ENCODE measurements at regions not wholly inside any gene's neighbourhood (a gene's known extent, or its start where the extent isn't known, plus 50 kb on each side); places are given as distances from the start of the nearest gene placed in this dataset.
"Not testable (repeated sequence)": the region's sequence is repeated elsewhere in the genome, so short reads cannot be mapped to it uniquely, and the experiment has no call there.

DNA sequence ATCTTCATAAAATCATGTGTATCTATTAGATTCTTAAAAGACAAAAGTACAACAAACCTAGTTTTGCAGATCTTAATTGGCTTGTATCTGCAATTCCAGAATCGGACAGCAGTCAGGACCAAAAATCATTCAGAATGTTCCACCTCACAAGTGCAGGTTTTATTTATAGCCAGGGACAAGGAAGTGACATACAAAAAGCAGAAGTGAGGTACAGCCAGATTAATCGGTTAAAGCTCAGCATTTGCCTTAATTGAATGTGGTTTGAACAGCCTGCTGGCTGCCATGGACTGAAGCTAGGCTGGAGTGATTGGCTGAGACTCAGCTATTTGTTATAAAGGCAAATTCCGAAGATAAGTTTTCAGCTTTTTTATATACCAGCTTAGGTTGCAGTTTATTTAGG lies 932.6 kb downstream of the C4orf33 start:
- ChIA-PET CTCF (no interaction called here), POLR2A (no interaction called here)
- Histone ChIP-seq H3K4me3 (ENCODE audit: low read depth, low read length) (no peak overlapping the region), H3K36me3 (ENCODE audit: control insufficient read depth, insufficient read depth, low read length) (no peaks in the 10 kb centered on the region), H3K27me3 (ENCODE audit: control insufficient read depth, insufficient read depth, low read length) (no peaks in the 10 kb centered on the region)
- TF ChIP-seq, protein P1, sequence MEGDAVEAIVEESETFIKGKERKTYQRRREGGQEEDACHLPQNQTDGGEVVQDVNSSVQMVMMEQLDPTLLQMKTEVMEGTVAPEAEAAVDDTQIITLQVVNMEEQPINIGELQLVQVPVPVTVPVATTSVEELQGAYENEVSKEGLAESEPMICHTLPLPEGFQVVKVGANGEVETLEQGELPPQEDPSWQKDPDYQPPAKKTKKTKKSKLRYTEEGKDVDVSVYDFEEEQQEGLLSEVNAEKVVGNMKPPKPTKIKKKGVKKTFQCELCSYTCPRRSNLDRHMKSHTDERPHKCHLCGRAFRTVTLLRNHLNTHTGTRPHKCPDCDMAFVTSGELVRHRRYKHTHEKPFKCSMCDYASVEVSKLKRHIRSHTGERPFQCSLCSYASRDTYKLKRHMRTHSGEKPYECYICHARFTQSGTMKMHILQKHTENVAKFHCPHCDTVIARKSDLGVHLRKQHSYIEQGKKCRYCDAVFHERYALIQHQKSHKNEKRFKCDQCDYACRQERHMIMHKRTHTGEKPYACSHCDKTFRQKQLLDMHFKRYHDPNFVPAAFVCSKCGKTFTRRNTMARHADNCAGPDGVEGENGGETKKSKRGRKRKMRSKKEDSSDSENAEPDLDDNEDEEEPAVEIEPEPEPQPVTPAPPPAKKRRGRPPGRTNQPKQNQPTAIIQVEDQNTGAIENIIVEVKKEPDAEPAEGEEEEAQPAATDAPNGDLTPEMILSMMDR (IDR thresholded peaks at IDR 0.05; ENCODE audit: insufficient read depth, low read depth, low read length): no peak
- no peak for DNase-seq (ENCODE audit: low read depth)

DNA sequence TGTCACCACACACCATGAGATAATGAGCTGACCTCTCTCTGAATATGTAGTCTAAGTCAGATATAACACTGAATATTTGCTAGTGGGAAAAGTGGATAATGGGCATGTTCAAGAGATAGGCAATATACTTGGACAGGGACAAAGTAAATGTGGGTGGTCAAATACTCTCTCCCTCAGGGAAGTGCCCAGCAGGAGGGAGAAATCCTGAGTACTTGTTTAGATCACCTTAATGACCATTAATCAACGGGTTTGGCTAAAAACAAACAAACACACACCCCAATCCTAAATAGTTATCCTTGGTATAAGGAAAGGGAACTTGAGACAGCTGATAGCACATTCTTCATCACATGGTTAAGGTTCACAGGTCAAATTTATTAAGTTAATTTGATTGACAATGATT lies 933.5 kb downstream of the C4orf33 start:
- no peaks in the 10 kb centered on the region for H3K36me3 ChIP-seq (ENCODE audit: control insufficient read depth, insufficient read depth, low read length)
- TF ChIP-seq, protein P1 (IDR thresholded peaks at IDR 0.05; ENCODE audit: insufficient read depth, low read depth, low read length): no peak
- CTCF ChIA-PET: no interaction called here
- no peak overlapping the region for H3K4me3 ChIP-seq (ENCODE audit: low read depth, low read length)
- H3K27me3 ChIP-seq (ENCODE audit: control insufficient read depth, insufficient read depth, low read length): no peaks in the 10 kb centered on the region
- POLR2A ChIA-PET: no interaction called here
- no peak for DNase-seq (ENCODE audit: low read depth)

DNA sequence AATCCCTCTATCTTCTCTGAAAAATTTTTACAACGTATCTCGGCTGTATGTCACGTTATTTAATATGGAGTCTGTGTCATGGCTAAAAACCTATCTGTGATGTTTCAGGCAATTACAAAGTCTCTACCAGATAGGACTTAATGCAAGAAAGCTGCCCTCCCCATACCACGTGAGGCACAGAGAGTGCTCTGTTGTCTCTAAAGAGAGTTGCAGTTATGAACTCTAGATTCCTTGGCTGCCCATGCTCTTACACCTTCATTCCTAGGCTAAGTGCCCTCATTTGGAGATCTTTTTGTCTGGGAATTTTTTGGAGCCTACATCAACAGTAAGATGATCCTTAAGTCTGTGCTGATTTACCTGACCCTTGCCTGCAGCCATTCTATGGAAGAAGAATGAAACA lies 935.9 kb downstream of the C4orf33 start:
- POLR2A ChIA-PET: no interaction called here
- Histone ChIP-seq H3K4me3 (ENCODE audit: low read depth, low read length) (no peak overlapping the region), H3K36me3 (ENCODE audit: control insufficient read depth, insufficient read depth, low read length) (no peaks in the 10 kb centered on the region), H3K27me3 (ENCODE audit: control insufficient read depth, insufficient read depth, low read length) (no peaks in the 10 kb centered on the region)
- CTCF ChIA-PET: no interaction called here
- TF ChIP-seq, protein P1 (IDR thresholded peaks at IDR 0.05; ENCODE audit: insufficient read depth, low read depth, low read length): no peak
- no peak for DNase-seq (ENCODE audit: low read depth)

DNA sequence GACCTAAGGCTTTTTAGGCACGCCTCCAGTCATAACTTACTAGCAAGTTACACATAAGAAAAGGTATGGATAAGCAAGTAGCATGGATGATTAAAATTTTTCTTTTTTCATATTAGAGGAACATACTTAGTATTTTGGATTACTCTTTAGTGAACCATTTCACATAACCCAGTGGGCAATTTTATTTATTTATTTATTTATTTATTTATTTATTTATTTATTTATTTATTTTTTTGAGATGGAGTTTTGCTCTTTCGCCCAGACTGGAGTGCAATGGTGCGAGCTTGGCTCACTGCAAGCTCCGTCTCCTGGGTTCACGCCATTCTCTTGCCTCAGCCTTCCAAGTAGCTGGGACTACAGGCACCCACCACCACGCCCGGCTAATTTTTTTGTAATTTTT lies 937.7 kb downstream of the C4orf33 start:
- POLR2A ChIA-PET; H3K27me3 ChIP-seq (ENCODE audit: control insufficient read depth, insufficient read depth, low read length); CTCF ChIA-PET; H3K36me3 ChIP-seq (ENCODE audit: control insufficient read depth, insufficient read depth, low read length); H3K4me3 ChIP-seq (ENCODE audit: low read depth, low read length); DNase-seq (ENCODE audit: low read depth): not testable (repeated sequence)

DNA sequence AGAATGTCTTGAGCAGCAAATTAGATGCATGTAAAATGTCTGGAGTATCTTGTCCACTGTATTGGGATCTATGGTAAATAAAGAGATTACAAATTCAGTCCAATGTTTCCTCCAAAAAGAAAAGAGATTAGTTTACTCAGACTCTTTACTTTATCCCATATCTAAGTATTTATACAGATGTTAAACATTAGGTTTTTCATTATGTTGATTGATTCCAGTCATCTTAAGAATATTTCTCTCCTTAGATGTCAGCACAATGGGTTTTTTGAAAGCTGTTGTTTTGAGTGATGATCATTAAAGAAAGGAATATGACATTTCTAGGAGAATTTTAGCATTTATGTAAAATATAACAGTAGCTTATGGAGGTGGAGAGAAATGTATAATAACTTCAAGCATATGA lies 938.9 kb downstream of the C4orf33 start:
- POLR2A ChIA-PET: no interaction called here
- TF ChIP-seq, protein P1 (IDR thresholded peaks at IDR 0.05; ENCODE audit: insufficient read depth, low read depth, low read length): no peak
- no peak overlapping the region for H3K4me3 ChIP-seq (ENCODE audit: low read depth, low read length)
- CTCF ChIA-PET: no interaction called here
- no peaks in the 10 kb centered on the region for H3K36me3 ChIP-seq (ENCODE audit: control insufficient read depth, insufficient read depth, low read length)
- no peak for DNase-seq (ENCODE audit: low read depth)
- H3K27me3 ChIP-seq (ENCODE audit: control insufficient read depth, insufficient read depth, low read length): no peaks in the 10 kb centered on the region

DNA sequence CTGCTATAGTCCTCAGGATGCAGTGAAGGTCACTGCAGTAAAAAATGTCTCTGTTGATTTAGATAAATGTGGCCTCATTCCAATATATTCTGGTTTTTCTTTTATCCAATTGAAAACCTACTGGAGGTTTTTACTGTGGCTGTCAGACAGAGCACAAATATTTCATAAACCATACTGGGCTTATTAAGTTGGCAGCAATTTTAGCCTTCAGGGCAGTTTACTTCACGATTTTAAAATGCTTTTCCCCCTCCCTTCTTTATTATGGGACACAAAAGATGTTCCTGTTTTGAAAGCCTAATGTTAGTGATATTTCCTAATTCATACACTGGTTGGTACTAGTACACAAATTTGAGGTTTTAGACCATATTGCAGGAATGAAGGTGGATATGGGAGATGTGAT lies 939.4 kb downstream of the C4orf33 start:
- DNase-seq (ENCODE audit: low read depth): no peak

DNA sequence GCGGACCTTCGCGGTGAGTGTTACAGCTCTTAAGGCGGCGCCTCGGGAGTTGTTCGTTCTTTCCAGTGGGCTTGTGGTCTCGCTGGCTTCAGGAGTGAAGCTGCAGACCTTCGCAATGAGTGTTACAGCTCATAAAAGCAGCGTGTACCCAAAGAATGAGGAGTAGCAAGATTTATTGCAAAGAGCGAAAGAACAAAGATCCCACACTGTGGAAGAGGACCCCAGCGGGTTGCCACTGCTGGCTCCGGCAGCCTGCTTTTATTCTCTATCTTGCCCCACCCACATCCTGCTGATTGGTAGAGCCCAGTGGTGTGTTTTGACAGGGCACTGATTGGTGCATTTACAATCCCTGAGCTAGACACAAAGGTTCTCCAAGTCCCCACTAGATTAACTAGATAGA lies 941.9 kb downstream of the C4orf33 start:
- POLR2A ChIA-PET; H3K4me3 ChIP-seq (ENCODE audit: low read depth, low read length); CTCF ChIA-PET; H3K36me3 ChIP-seq (ENCODE audit: control insufficient read depth, insufficient read depth, low read length); H3K27me3 ChIP-seq (ENCODE audit: control insufficient read depth, insufficient read depth, low read length); DNase-seq (ENCODE audit: low read depth): not testable (repeated sequence)

More for the DNA sequence above, 939.4 kb downstream of the C4orf33 start:
- Histone ChIP-seq H3K27me3 (ENCODE audit: control insufficient read depth, insufficient read depth, low read length) (no peaks in the 10 kb centered on the region), H3K4me3 (ENCODE audit: low read depth, low read length) (no peak overlapping the region), H3K36me3 (ENCODE audit: control insufficient read depth, insufficient read depth, low read length) (no peaks in the 10 kb centered on the region)
- ChIA-PET CTCF (no interaction called here), POLR2A (no interaction called here)
- TF ChIP-seq, protein P1 (IDR thresholded peaks at IDR 0.05; ENCODE audit: insufficient read depth, low read depth, low read length): no peak

DNA sequence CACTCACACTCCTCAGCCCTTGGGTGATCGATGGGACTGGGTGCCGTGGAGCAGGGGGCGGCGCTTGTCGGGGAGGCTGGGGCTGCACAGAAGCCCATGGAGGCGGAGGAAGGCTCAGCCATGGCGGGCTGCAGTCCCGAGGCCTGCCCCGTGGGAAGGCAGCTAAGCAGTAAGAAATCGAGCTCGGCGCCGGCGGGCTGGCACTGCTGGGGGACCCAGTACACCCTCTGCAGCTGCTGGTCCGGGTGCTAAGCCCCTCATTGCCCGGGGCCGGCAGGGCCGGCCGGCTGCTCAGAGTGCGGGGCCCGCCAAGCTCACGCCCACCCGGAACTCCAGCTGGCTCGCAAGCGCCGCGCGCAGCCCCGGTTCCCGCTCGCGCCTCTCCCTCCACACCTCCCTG lies 942.6 kb downstream of the C4orf33 start:
- DNase-seq (ENCODE audit: low read depth); CTCF ChIA-PET; H3K27me3 ChIP-seq (ENCODE audit: control insufficient read depth, insufficient read depth, low read length); H3K36me3 ChIP-seq (ENCODE audit: control insufficient read depth, insufficient read depth, low read length); POLR2A ChIA-PET; H3K4me3 ChIP-seq (ENCODE audit: low read depth, low read length): not testable (repeated sequence)
